PC-9 (cell line): ENCODE measurements at regions not wholly inside any gene's neighbourhood (a gene's known extent, or its start where the extent isn't known, plus 50 kb on each side); places are given as distances from the start of the nearest gene placed in this dataset.

Source experiments
- BruUV-seq: library from RNA; stranded (reverse); fragments of 400-500 nt; replicated peaks from 2 replicates; lab custom pipeline; 2021; lab: Mats Ljungman, UMichigan
- CTCF ChIA-PET: fragments of 300-600 bp; sonication (Branson Sonifier 250); formaldehyde crosslinking; loops from one replicate; lab custom pipeline; 2022; ENCODE audit warnings: antibody characterized with exemption; lab: Charles Lee
- POLR2A ChIA-PET: fragments of 300-600 bp; sonication (Branson Sonifier 250); formaldehyde crosslinking; loops from one replicate; lab custom pipeline; 2022; ENCODE audit warnings: antibody characterized with exemption; ENCODE audit not compliant: unreplicated experiment; lab: Charles Lee
- DNase-seq, 2 experiments: peaks; one replicate each; pipeline versions ENCODE4 v3.0.0 to v3.0.0-alpha.2; 2015 to 2022; ENCODE audit warnings: mixed read lengths in 1 of 2
- H2AFZ ChIP-seq: fragments of 200-600 bp; sonication (generic); 2 replicates; pipeline ENCODE4 v1.8.1; 2017; ENCODE audit warnings: antibody characterized with exemption
- H3F3A ChIP-seq: fragments of 200-600 bp; sonication (generic); 2 replicates; pipeline ENCODE4 v1.8.1; 2017; ENCODE audit warnings: antibody characterized with exemption, mild to moderate bottlenecking, low read depth; ENCODE audit not compliant: insufficient read depth
- H3K27ac ChIP-seq: fragments of 200-600 bp; sonication (generic); 2 replicates; pipeline ENCODE4 v1.6.1; 2016; ENCODE audit warnings: mixed run types
- H3K27me3 ChIP-seq: fragments of 200-600 bp; sonication (generic); 2 replicates; pipeline ENCODE4 v1.6.1; 2016; ENCODE audit warnings: low read depth, mixed run types; ENCODE audit not compliant: insufficient read depth
- H3K36me3 ChIP-seq: fragments of 200-600 bp; sonication (generic); 2 replicates; pipeline ENCODE4 v1.6.1; 2016; ENCODE audit warnings: low read depth, mixed run types
- H3K4me1 ChIP-seq: fragments of 200-600 bp; sonication (generic); replicated peaks from 2 replicates; pipeline ENCODE4 v1.6.1; 2016; ENCODE audit warnings: mixed run types; ENCODE audit not compliant: insufficient read depth
- H3K4me2 ChIP-seq: fragments of 200-600 bp; sonication (generic); 2 replicates; pipeline ENCODE4 v1.6.1; 2017; ENCODE audit warnings: mixed run types
- H3K4me3 ChIP-seq: fragments of 200-600 bp; sonication (generic); 2 replicates; pipeline ENCODE4 v1.6.1; 2016; ENCODE audit warnings: mixed run types
- H3K79me2 ChIP-seq: fragments of 200-600 bp; sonication (generic); 2 replicates; pipeline ENCODE4 v1.6.1; 2017; ENCODE audit warnings: low read depth, mixed run types
- H3K9me2 ChIP-seq: fragments of 200-600 bp; sonication (generic); 2 replicates; pipeline ENCODE4 v1.8.1; 2017; ENCODE audit warnings: mild to moderate bottlenecking; ENCODE audit not compliant: insufficient read depth
- H3K9me3 ChIP-seq: fragments of 200-600 bp; sonication (generic); 2 replicates; pipeline ENCODE4 v1.8.1; 2016; ENCODE audit warnings: low read depth; ENCODE audit not compliant: insufficient read depth
- H4K20me1 ChIP-seq: fragments of 200-600 bp; sonication (generic); 2 replicates; pipeline ENCODE4 v1.8.1; 2017; ENCODE audit not compliant: insufficient read depth
- EZH2 ChIP-seq: fragments of 200-600 bp; sonication (generic); IDR thresholded peaks from 2 replicates; pipeline ENCODE4 v1.8.0; 2017; ENCODE audit warnings: antibody characterized with exemption, low read depth
- intact Hi-C: fragments of 100-400 bp; cut with micrococcal nuclease; formaldehyde crosslinking; loops from one replicate; pipeline ENCODE4 v1.10.0; 2022; ENCODE audit not compliant: unreplicated experiment
- TF ChIP-seq, protein P1 (sequence below): fragments of 200-600 bp; sonication (generic); conservative IDR thresholded peaks from 2 replicates; pipeline ENCODE4 v1.6.1; 2017; ENCODE audit warnings: mixed run types, antibody characterized with exemption, mild to moderate bottlenecking, moderate library complexity

DNA sequence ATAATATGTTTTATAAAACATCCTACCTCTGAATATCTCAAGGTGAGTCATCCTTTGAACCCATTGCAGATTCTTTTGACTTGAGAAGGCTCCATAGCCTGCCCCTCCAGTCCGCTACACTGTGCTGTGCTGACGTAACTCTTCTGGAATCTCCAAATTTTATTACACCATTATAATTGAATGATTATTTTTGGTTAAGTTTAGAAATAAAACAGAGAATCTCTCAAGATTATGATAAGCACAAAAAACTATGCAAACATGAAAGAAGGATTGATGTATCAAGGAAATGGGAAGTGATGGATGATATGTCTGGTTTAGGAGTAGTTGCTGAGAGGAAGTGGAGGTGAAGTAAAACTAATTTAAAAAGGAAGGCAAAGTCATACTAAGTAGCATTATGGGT is 1021.3 kb downstream of the HACE1 start:
- Histone ChIP-seq H3K27me3 (no peaks in the 10 kb centered on the region), H3K9me2 (no peaks in the 10 kb centered on the region), H3K4me2 (no peak overlapping the region), H3K9me3 (no peaks in the 10 kb centered on the region), H4K20me1 (no peaks in the 10 kb centered on the region), H3K4me3 (no peak overlapping the region), H3F3A (no peaks in the 10 kb centered on the region), H3K79me2 (no peaks in the 10 kb centered on the region), H3K27ac (no peak overlapping the region), H2AFZ (no peak overlapping the region), H3K4me1 (no peaks in the 10 kb centered on the region), H3K36me3 (no peaks in the 10 kb centered on the region)
- no peak for TF ChIP-seq EZH2
- TF ChIP-seq, protein P1, sequence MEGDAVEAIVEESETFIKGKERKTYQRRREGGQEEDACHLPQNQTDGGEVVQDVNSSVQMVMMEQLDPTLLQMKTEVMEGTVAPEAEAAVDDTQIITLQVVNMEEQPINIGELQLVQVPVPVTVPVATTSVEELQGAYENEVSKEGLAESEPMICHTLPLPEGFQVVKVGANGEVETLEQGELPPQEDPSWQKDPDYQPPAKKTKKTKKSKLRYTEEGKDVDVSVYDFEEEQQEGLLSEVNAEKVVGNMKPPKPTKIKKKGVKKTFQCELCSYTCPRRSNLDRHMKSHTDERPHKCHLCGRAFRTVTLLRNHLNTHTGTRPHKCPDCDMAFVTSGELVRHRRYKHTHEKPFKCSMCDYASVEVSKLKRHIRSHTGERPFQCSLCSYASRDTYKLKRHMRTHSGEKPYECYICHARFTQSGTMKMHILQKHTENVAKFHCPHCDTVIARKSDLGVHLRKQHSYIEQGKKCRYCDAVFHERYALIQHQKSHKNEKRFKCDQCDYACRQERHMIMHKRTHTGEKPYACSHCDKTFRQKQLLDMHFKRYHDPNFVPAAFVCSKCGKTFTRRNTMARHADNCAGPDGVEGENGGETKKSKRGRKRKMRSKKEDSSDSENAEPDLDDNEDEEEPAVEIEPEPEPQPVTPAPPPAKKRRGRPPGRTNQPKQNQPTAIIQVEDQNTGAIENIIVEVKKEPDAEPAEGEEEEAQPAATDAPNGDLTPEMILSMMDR = no peak
- intact Hi-C loops = no loop called here
- CTCF ChIA-PET = no interaction called here
- BruUV-seq = no TSS peak
- DNase-seq = no peak
- POLR2A ChIA-PET = no interaction called here

DNA sequence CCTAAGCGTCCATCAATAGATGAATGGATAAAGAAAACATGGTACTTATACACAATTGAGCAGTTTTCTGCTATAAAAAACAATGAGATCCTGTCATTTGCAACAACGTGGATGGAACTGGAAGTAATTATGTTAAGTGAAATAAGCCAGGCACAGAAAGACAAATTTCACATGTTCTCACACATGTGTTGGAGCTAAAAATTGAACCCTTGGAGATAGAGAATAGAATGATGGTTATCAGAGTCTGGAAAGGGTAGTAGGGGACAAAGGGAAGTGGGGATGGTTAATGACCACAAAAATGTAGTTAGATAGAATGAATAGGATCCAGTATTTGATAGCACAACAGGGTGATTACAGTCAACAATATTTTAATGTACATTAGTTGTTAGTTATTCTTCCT is 1033.5 kb downstream of the HACE1 start:
- no peaks in the 10 kb centered on the region for H3K36me3 ChIP-seq
- H3K4me3 ChIP-seq = no peak overlapping the region
- BruUV-seq = no TSS peak
- no peaks in the 10 kb centered on the region for H3K79me2 ChIP-seq
- no peak overlapping the region for H2AFZ ChIP-seq
- no peaks in the 10 kb centered on the region for H3K4me1 ChIP-seq
- CTCF ChIA-PET = no interaction called here
- intact Hi-C loops = no loop called here
- no peaks in the 10 kb centered on the region for H3F3A ChIP-seq
- no peak overlapping the region for H3K27ac ChIP-seq
- H4K20me1 ChIP-seq = no peaks in the 10 kb centered on the region
- no peaks in the 10 kb centered on the region for H3K9me3 ChIP-seq
- POLR2A ChIA-PET = no interaction called here
- H3K9me2 ChIP-seq = no peaks in the 10 kb centered on the region; the same call in 1 of the 2 replicates
- TF ChIP-seq EZH2 = no peak
- TF ChIP-seq, protein P1 = no peak
- DNase-seq = no peak
- H3K4me2 ChIP-seq = no peak overlapping the region
- no peaks in the 10 kb centered on the region for H3K27me3 ChIP-seq

DNA sequence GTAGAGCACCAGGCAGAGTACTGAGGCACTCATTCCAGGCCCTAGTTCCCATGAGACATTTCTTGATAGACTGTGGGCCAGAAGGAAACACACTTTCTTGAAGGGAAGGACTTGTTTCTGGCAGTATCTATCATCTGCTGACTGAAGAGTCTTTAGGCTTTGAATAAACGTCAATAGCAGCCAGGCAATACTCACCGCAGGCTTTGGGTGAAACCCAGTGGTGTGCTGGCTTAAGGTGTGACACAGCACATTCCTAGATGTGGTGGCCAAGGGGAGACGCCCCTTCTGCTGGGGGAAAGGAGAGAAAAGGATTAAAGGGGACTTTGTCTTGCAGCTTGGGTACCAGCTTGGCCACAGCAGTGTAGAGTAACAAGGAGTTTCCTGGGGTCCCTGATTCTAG is 1039.6 kb downstream of the HACE1 start:
- H3K9me2 ChIP-seq = no peaks in the 10 kb centered on the region
- no peaks in the 10 kb centered on the region for H4K20me1 ChIP-seq
- H3K36me3 ChIP-seq = no peaks in the 10 kb centered on the region
- no peaks in the 10 kb centered on the region for H3K27me3 ChIP-seq
- no peaks in the 10 kb centered on the region for H3K79me2 ChIP-seq
- no peak for DNase-seq
- H3F3A ChIP-seq = no peaks in the 10 kb centered on the region
- POLR2A ChIA-PET = no interaction called here
- intact Hi-C loops = no loop called here
- no peaks in the 10 kb centered on the region for H3K4me1 ChIP-seq
- H3K9me3 ChIP-seq = no peaks in the 10 kb centered on the region
- CTCF ChIA-PET = no interaction called here
- no peak overlapping the region for H2AFZ ChIP-seq
- no peak overlapping the region for H3K4me3 ChIP-seq
- no peak overlapping the region for H3K4me2 ChIP-seq
- no peak overlapping the region for H3K27ac ChIP-seq
- no TSS peak for BruUV-seq
- TF ChIP-seq EZH2 = no peak
- TF ChIP-seq, protein P1 = no peak
